GM23248 (cell line): ENCODE measurements at regions not wholly inside any gene's neighbourhood (a gene's known extent, or its start where the extent isn't known, plus 50 kb on each side); places are given as distances from the start of the nearest gene placed in this dataset.

Source experiments
- DNase-seq: peaks from one replicate; pipeline ENCODE4 v3.0.0-alpha.2; 2015
- H2AFZ ChIP-seq: fragments of 200-600 bp; sonication (generic); 2 replicates; pipeline ENCODE4 v1.6.1; 2016; ENCODE audit warnings: antibody characterized with exemption
- H3F3A ChIP-seq: fragments of 200-600 bp; sonication (generic); 2 replicates; pipeline ENCODE4 v1.6.1; 2016; ENCODE audit warnings: mild to moderate bottlenecking, antibody characterized with exemption, mixed run types; ENCODE audit not compliant: insufficient read depth
- H3K27ac ChIP-seq: fragments of 200-600 bp; sonication (generic); 2 replicates; pipeline ENCODE4 v1.5.1; 2016; ENCODE audit warnings: mild to moderate bottlenecking
- H3K27me3 ChIP-seq: fragments of 200-600 bp; sonication (generic); replicated peaks from 2 replicates; pipeline ENCODE4 v1.6.1; 2016; ENCODE audit warnings: mild to moderate bottlenecking; ENCODE audit not compliant: insufficient read depth
- H3K36me3 ChIP-seq: fragments of 200-600 bp; sonication (generic); 2 replicates; pipeline ENCODE4 v1.6.1; 2016; ENCODE audit warnings: low read depth, mild to moderate bottlenecking
- H3K4me1 ChIP-seq: fragments of 200-600 bp; sonication (generic); 2 replicates; pipeline ENCODE4 v1.6.1; 2016; ENCODE audit warnings: mild to moderate bottlenecking; ENCODE audit not compliant: insufficient read depth
- H3K4me2 ChIP-seq: fragments of 200-600 bp; sonication (generic); one replicate; pipeline ENCODE4 v1.6.1; 2016; ENCODE audit warnings: mild to moderate bottlenecking; ENCODE audit not compliant: unreplicated experiment
- H3K4me3 ChIP-seq: fragments of 200-600 bp; sonication (generic); 2 replicates; pipeline ENCODE4 v1.5.1; 2016; ENCODE audit warnings: mild to moderate bottlenecking
- H3K79me2 ChIP-seq: fragments of 200-600 bp; sonication (generic); 2 replicates; pipeline ENCODE4 v1.6.1; 2016; ENCODE audit warnings: mild to moderate bottlenecking; ENCODE audit not compliant: insufficient read depth
- H3K9ac ChIP-seq: fragments of 200-600 bp; sonication (generic); 2 replicates; pipeline ENCODE4 v1.6.1; 2016; ENCODE audit warnings: mild to moderate bottlenecking
- H3K9me2 ChIP-seq: fragments of 200-600 bp; sonication (generic); 2 replicates; pipeline ENCODE4 v1.6.1; 2016; ENCODE audit warnings: mixed run types, mild to moderate bottlenecking, moderate library complexity; ENCODE audit not compliant: insufficient read depth
- H3K9me3 ChIP-seq: fragments of 200-600 bp; sonication (generic); one replicate; pipeline ENCODE4 v1.6.1; 2017; ENCODE audit warnings: low read depth
- H4K20me1 ChIP-seq: fragments of 200-600 bp; sonication (generic); 2 replicates; pipeline ENCODE4 v1.6.0; 2016; ENCODE audit not compliant: insufficient read depth
- EZH2 ChIP-seq: fragments of 200-600 bp; sonication (generic); IDR thresholded peaks from 2 replicates; pipeline ENCODE4 v1.6.1; 2018; ENCODE audit warnings: antibody characterized with exemption, mild to moderate bottlenecking; ENCODE audit not compliant: insufficient read depth, poor library complexity, severe bottlenecking
- EZH2phosphoT487 ChIP-seq: fragments of 200-600 bp; sonication (generic); IDR thresholded peaks from 2 replicates; pipeline ENCODE4 v1.6.1; 2018; ENCODE audit warnings: antibody characterized with exemption, moderate library complexity, mild to moderate bottlenecking, low read depth; ENCODE audit not compliant: insufficient read depth
- WGBS, 2 experiments: methylation state at CpG; one replicate each; pipeline ENCODE4 v1.1.6; 2015 to 2017; ENCODE audit warnings: low lambda C conversion rate in 2 of 2, low coverage in 1 of 2; ENCODE audit errors: missing lambda C conversion rate in 2 of 2; 5-methylcytosine and 5-hydroxymethylcytosine counted together
- in situ Hi-C: fragments of 300-500 bp; cut with MboI; formaldehyde crosslinking; loops from 2 replicates; pipeline ENCODE4 v1.15.0; 2020

DNA sequence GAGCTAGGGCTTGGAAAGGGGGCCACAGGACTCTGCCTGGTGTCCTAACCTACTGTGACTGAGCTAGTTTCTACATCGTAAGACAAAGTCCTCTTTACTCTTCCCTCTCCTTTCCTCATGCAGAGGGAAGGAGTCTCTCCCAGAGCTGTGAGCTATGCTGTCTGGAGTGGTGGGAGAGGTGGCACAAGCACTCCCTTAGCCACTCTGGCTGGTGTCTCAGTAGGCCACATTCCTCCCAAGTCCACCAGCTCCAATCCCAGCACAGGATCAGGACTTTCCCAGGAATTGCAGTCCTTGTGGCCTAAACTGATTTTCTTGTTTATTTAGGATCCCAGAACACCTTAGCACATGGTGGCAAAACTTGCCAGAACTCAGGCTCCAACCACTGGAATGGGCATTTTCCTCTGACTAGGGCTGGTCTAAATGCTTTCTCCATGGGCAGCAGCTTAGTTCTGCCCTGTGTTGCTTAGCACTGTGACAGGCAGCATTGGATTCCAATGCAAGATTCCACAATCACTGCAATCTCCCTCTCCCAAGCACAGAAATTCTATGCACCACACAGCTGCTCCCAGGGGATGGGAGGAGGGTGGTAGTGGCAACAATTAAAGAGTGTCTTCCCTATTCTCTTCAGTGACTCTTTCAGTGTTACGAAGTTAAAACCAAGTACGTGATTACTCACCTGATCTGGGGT lies 733.3 kb downstream of the HACE1 start:
- Histone ChIP-seq H3K4me2 (no peak overlapping the region), H3K9me3 (no peaks in the 10 kb centered on the region), H3K79me2 (no peaks in the 10 kb centered on the region), H3K27ac (no peak overlapping the region), H2AFZ (no peak overlapping the region), H3K4me3 (no peak overlapping the region), H3F3A (no peaks in the 10 kb centered on the region), H3K9ac (no peak overlapping the region), H4K20me1 (no peaks in the 10 kb centered on the region), H3K9me2 (no peaks in the 10 kb centered on the region), H3K36me3 (no peaks in the 10 kb centered on the region), H3K27me3 (no peaks in the 10 kb centered on the region), H3K4me1 (no peaks in the 10 kb centered on the region)
- no peak for DNase-seq
- TF ChIP-seq EZH2 (no peak), EZH2phosphoT487 (no peak)
- in situ Hi-C loops: no loop called here
- 26 to 46% methylated on average over 3 of the region's 3 CpGs for WGBS, 2 experiments

DNA sequence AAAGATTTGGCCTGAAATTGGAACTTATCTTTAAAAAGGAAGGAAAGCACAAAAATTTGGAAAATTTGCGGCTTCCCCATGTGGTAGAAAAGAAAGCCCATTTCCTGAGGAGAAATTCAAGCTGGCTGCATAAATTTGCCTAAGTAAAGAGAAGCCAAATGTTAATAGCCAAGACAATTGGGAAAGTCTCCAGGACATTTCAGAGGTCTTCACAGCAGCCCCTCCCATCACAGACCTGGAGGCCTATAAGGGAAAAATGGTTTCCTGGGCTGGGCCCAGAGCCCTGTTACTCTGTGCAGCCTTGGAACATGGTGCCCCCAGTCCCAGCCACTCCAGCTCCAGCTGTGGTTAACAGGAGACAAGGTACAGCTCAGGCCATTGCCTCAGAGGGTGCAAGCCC lies 736.5 kb downstream of the HACE1 start:
- no peak for DNase-seq
- in situ Hi-C loops: no loop called here
- no peaks in the 10 kb centered on the region for H3K36me3 ChIP-seq

DNA sequence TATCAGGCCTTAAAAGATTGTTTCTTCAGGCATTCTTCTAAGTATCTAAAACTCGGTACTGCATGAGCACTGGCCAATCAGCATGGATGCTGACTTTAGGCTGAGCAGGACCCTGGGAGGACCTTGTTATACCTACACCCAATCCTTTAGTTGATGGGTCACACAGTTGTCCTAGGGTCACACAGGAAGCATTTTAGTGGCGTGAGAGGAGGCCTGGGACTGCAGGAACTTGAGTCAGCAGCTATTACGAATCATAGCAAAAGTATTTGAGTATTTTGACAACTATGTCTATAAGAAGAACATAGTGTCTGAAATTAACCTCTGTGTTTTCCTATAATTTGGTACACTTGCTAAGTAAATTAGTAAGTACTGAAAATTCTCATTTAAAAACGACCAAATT lies 741.4 kb downstream of the HACE1 start:
- no peak overlapping the region for H3K9ac ChIP-seq
- no peak overlapping the region for H2AFZ ChIP-seq
- WGBS, 2 experiments: 23 to 24% methylated on average over 4 of the region's 4 CpGs

More for the DNA sequence above, 736.5 kb downstream of the HACE1 start:
- TF ChIP-seq EZH2 (no peak), EZH2phosphoT487 (no peak)
- Histone ChIP-seq H3K4me1 (no peaks in the 10 kb centered on the region), H3K27ac (no peak overlapping the region), H3K4me3 (no peak overlapping the region), H3F3A (no peaks in the 10 kb centered on the region), H3K4me2 (no peak overlapping the region), H2AFZ (no peak overlapping the region), H3K9ac (no peak overlapping the region), H3K27me3 (no peaks in the 10 kb centered on the region), H3K9me3 (no peaks in the 10 kb centered on the region), H4K20me1 (no peaks in the 10 kb centered on the region), H3K79me2 (no peaks in the 10 kb centered on the region), H3K9me2 (no peaks in the 10 kb centered on the region)
- WGBS, 2 experiments: 50% methylated on average over 1 of the region's 1 CpG

DNA sequence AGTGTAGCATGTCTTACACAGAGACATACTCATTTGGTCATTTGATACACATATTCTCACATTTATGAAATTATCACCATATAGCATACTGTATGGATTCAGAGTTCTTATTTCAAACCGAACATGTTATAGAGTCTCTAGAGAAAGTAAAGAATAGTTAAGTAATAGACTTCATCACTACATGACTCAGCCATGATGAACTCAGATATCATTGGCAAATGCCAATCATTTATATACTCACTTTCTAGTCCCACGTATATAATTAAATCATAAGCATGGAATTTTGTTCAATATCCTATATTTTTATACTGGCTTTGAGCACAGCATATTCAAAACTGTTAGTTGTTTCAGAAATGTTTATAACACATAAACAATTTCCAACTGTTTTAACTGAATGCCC lies 749.9 kb downstream of the HACE1 start:
- Histone ChIP-seq H3K4me3 (no peak overlapping the region), H3F3A (no peaks in the 10 kb centered on the region), H3K36me3 (no peaks in the 10 kb centered on the region), H3K9me2 (no peaks in the 10 kb centered on the region), H3K27ac (no peak overlapping the region), H3K9me3 (no peaks in the 10 kb centered on the region), H3K79me2 (no peaks in the 10 kb centered on the region), H3K27me3 (no peaks in the 10 kb centered on the region), H3K4me2 (no peak overlapping the region), H2AFZ (no peak overlapping the region), H3K4me1 (no peaks in the 10 kb centered on the region), H4K20me1 (no peaks in the 10 kb centered on the region), H3K9ac (no peak overlapping the region)
- TF ChIP-seq EZH2 (no peak), EZH2phosphoT487 (no peak)
- in situ Hi-C loops: no loop called here
- no peak for DNase-seq
- 20 to 31% methylated on average over 2 of the region's 2 CpGs for WGBS, 2 experiments

More for the DNA sequence above, 741.4 kb downstream of the HACE1 start:
- Histone ChIP-seq H3K36me3 (no peaks in the 10 kb centered on the region), H3K4me3 (no peak overlapping the region), H3K9me3 (no peaks in the 10 kb centered on the region), H3K4me2 (no peak overlapping the region), H3K27ac (no peak overlapping the region), H3K4me1 (no peaks in the 10 kb centered on the region), H3K79me2 (no peaks in the 10 kb centered on the region), H3K9me2 (no peaks in the 10 kb centered on the region), H3F3A (no peaks in the 10 kb centered on the region), H4K20me1 (no peaks in the 10 kb centered on the region), H3K27me3 (no peaks in the 10 kb centered on the region)
- TF ChIP-seq EZH2 (no peak), EZH2phosphoT487 (no peak)
- in situ Hi-C loops: no loop called here
- peak; percentile 19 for DNase-seq

DNA sequence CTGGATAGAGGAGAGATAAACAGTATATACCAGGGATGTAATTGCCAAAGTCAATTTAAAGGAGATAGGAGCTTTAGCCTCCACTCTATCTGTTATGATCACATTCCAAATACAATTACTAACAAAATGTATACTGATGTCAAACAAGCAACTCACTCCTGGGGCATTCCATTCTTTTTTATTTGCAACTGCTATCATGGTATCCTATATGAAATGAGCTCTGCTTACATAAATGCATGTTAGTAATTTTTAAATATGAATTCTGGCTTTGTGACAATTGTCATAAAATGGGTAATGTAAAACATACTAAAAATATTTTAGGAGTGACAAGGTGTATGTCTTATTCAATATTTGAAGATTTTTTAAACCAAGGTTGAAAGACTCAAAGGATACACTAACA lies 751.1 kb downstream of the HACE1 start:
- Histone ChIP-seq H3K4me1 (no peaks in the 10 kb centered on the region), H3K36me3 (no peaks in the 10 kb centered on the region), H3K9me2 (no peaks in the 10 kb centered on the region), H3K79me2 (no peaks in the 10 kb centered on the region), H3K27me3 (no peaks in the 10 kb centered on the region), H3K9ac (no peak overlapping the region), H3F3A (no peaks in the 10 kb centered on the region), H3K4me3 (no peak overlapping the region), H3K4me2 (no peak overlapping the region), H3K9me3 (no peaks in the 10 kb centered on the region), H4K20me1 (no peaks in the 10 kb centered on the region), H3K27ac (no peak overlapping the region), H2AFZ (no peak overlapping the region)
- no peak for DNase-seq
- in situ Hi-C loops: no loop called here
- TF ChIP-seq EZH2: no peak
- no peak for TF ChIP-seq EZH2phosphoT487
